ENCODE measurements at regions not wholly inside any gene's neighbourhood (a gene's known extent, or its start where the extent isn't known, plus 50 kb on each side); places are given as distances from the start of the nearest gene placed in this dataset.

GRCh38 chr14:101010835-101011234 lies 107.3 kb upstream of the RTL1 start:
- TF ChIP-seq GATA3 (IDR thresholded peaks at IDR 0.05; ENCODE audit: low read depth, low read length): 0 out of 2 replicates have a peak, but pooled peaks have one; percentile 10
- no peak for TF ChIP-seq GATA2 (IDR thresholded peaks at IDR 0.05; ENCODE audit: low read depth, low read length)
